Activated CD4-positive, alpha-beta T cell treated with anti-CD3 and anti-CD28 coated beads, Interleukin-2, amount 10 ng/mL, durations not matched to agents 7 days and 5 days (primary cell): ENCODE measurements at regions not wholly inside any gene's neighbourhood (a gene's known extent, or its start where the extent isn't known, plus 50 kb on each side); places are given as distances from the start of the nearest gene placed in this dataset.
"Not testable (repeated sequence)": the region's sequence is repeated elsewhere in the genome, so short reads cannot be mapped to it uniquely, and the experiment has no call there.

Experiments
- CTCF ChIA-PET: fragments of 350-600 bp; sonication (Branson Sonifier 250); formaldehyde crosslinking; loops from one replicate; lab custom pipeline; 2021; ENCODE audit warnings: antibody characterized with exemption; lab: Charles Lee
- POLR2A ChIA-PET: fragments of 350-600 bp; sonication (Branson Sonifier 250); formaldehyde crosslinking; loops from one replicate; lab custom pipeline; 2021; ENCODE audit warnings: antibody characterized with exemption; lab: Charles Lee
- DNase-seq: peaks from one replicate; pipeline ENCODE4 v3.0.0-alpha.2; 2020
- H3K27ac Mint-ChIP-seq: one replicate; pipeline ENCODE4 v1.8.0; 2021; ENCODE audit warnings: mild to moderate bottlenecking, moderate library complexity, mixed read lengths
- H3K27me3 Mint-ChIP-seq: one replicate; pipeline ENCODE4 v1.8.0; 2021; ENCODE audit warnings: mixed read lengths
- H3K36me3 Mint-ChIP-seq: one replicate; pipeline ENCODE4 v1.8.0; 2021; ENCODE audit warnings: low read depth, mixed read lengths
- H3K4me1 Mint-ChIP-seq: one replicate; pipeline ENCODE4 v1.8.0; 2021; ENCODE audit warnings: mixed read lengths
- H3K4me3 Mint-ChIP-seq: one replicate; pipeline ENCODE4 v1.8.0; 2021; ENCODE audit warnings: mild to moderate bottlenecking, moderate library complexity, mixed read lengths
- H3K9me3 Mint-ChIP-seq: one replicate; pipeline ENCODE4 v1.8.0; 2021; ENCODE audit warnings: mixed read lengths

- Mint-ChIP-seq H3K9me3 (no peaks in the 10 kb centered on the region), H3K4me1 (no peaks in the 10 kb centered on the region), H3K27ac (no peak overlapping the region), H3K27me3 (no peaks in the 10 kb centered on the region), H3K4me3 (no peak overlapping the region), H3K36me3 (peaks cover 40% of the 10 kb centered on the region)
- ChIA-PET POLR2A (no interaction called here), CTCF (no interaction called here)
- no peak for DNase-seq
Observed at GRCh38 chr21:7916329-7917303, 2604.8 kb upstream of the TPTE start.

DNA sequence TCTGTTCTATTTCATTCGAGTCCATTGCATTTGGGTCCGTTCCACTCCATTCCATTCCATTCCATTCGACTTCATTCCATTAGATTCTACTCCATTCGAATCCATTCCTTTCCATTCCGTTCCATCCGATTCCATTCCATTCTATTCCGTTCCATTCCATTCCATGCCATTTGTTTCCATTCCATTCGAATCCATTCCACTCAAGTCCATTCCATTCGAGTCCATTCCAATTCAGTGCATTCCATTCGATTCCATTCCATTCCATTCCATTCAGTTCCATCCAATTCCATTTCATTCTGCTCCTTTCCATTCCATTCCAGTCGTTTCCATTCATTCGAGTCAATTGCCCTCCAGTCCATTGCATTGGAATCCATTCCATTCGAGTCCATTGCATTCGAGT lies 2603.7 kb upstream of the TPTE start:
- Mint-ChIP-seq H3K27me3 (no peaks in the 10 kb centered on the region), H3K4me1 (no peaks in the 10 kb centered on the region), H3K27ac (no peak overlapping the region), H3K9me3 (no peaks in the 10 kb centered on the region), H3K36me3 (peaks cover 51% of the 10 kb centered on the region), H3K4me3 (no peak overlapping the region)
- CTCF ChIA-PET: no interaction called here
- POLR2A ChIA-PET: no interaction called here
- DNase-seq: no peak

DNA sequence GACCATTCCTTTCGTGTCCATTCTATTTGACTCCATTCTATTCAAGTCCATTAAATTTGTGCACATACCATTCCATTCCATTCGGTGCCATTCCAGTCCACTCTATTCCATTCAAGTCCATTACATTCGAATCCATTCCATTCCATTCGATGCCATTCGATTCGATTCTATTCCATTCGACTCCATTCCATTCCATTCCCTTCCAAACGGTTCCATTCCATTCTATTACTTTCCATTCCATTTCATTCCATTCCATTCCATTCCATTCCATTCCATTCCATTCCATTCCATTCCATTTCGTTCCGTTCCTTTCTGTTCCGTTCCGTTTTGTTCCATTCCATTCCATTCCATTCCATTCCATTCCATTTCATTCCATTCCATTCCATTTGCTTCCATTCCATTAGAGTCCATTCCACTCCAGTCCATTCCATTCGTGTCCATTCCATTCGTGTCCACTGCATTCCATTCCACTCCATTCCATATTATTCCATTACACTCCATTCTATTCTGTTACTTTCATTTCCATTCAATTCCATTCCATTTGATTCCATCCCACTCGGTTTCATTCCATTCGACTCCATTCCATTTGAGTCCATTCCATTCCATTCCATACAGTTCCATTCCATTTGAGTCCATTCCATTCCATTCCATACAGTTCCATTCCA lies 2595.3 kb upstream of the TPTE start:
- H3K27ac Mint-ChIP-seq, H3K9me3 Mint-ChIP-seq, H3K27me3 Mint-ChIP-seq, H3K4me3 Mint-ChIP-seq, DNase-seq, POLR2A ChIA-PET, CTCF ChIA-PET, H3K4me1 Mint-ChIP-seq: not testable (repeated sequence)
- peaks cover 84% of the 10 kb centered on the region for H3K36me3 Mint-ChIP-seq

DNA sequence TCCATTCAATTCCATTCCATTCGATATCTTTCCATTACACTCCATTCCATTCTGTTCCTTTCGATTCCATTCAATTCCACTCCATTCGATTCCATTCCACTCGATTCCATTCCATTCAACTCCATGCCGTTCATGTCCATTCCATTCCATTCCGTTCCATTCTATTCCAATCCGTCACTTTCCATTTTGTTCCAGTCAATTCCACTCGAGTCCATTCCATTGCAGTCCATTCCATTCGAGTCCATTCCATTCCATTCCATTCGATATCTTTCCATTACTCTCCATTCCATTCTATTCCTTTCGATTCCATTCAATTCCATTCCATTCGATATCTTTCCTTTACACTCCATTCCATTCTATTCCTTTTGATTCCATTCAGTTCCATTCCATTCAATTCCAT lies 2592.9 kb upstream of the TPTE start:
- POLR2A ChIA-PET, H3K4me1 Mint-ChIP-seq: not testable (repeated sequence)

GRCh38 chr21:7929586-7929985 lies 2591.8 kb upstream of the TPTE start:
- POLR2A ChIA-PET, DNase-seq, H3K27me3 Mint-ChIP-seq, H3K4me1 Mint-ChIP-seq, H3K27ac Mint-ChIP-seq, CTCF ChIA-PET, H3K4me3 Mint-ChIP-seq: not testable (repeated sequence)
- peaks cover 43% of the 10 kb centered on the region for H3K9me3 Mint-ChIP-seq
- H3K36me3 Mint-ChIP-seq: peaks cover 83% of the 10 kb centered on the region

More for the DNA sequence above, 2592.9 kb upstream of the TPTE start:
- Mint-ChIP-seq H3K36me3 (peaks cover 82% of the 10 kb centered on the region), H3K9me3 (peaks cover 32% of the 10 kb centered on the region)
- DNase-seq, H3K4me3 Mint-ChIP-seq, H3K27me3 Mint-ChIP-seq, CTCF ChIA-PET, H3K27ac Mint-ChIP-seq: not testable (repeated sequence)

GRCh38 chr21:7930445-7930844 lies 2590.9 kb upstream of the TPTE start:
- H3K36me3 Mint-ChIP-seq: peaks cover 85% of the 10 kb centered on the region
- peaks cover 51% of the 10 kb centered on the region for H3K9me3 Mint-ChIP-seq
- CTCF ChIA-PET, POLR2A ChIA-PET, DNase-seq, H3K4me3 Mint-ChIP-seq, H3K27ac Mint-ChIP-seq, H3K4me1 Mint-ChIP-seq, H3K27me3 Mint-ChIP-seq: not testable (repeated sequence)

GRCh38 chr21:7932113-7932512 lies 2589.3 kb upstream of the TPTE start:
- H3K27ac Mint-ChIP-seq, POLR2A ChIA-PET: not testable (repeated sequence)

DNA sequence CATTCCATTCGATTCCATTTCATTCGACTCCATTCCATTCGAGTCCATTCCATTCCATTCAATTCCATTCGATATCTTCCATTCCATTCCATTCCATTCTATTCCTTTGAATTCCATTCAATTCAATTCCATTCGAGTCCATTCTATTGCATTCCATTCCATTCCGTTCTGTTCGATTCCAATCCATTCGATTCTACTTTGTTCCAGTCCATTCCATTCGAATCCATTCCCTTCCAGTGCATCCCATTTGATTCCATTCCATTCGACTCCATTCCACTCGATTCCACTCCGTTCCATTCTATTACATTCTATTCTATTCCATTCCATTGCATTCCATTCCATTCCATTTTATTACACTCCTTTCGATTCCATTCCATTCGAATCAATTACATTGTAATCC lies 2588.5 kb upstream of the TPTE start:
- H3K27ac Mint-ChIP-seq, POLR2A ChIA-PET, DNase-seq, H3K4me3 Mint-ChIP-seq, CTCF ChIA-PET, H3K27me3 Mint-ChIP-seq, H3K4me1 Mint-ChIP-seq: not testable (repeated sequence)
- peaks cover 89% of the 10 kb centered on the region for H3K36me3 Mint-ChIP-seq
- peaks cover 75% of the 10 kb centered on the region for H3K9me3 Mint-ChIP-seq

More at GRCh38 chr21:7932113-7932512, 2589.3 kb upstream of the TPTE start:
- DNase-seq, H3K27me3 Mint-ChIP-seq, CTCF ChIA-PET, H3K4me1 Mint-ChIP-seq, H3K4me3 Mint-ChIP-seq: not testable (repeated sequence)
- Mint-ChIP-seq H3K9me3 (peaks cover 68% of the 10 kb centered on the region), H3K36me3 (peaks cover 87% of the 10 kb centered on the region)

- H3K36me3 Mint-ChIP-seq: peaks cover 88% of the 10 kb centered on the region
- ChIA-PET POLR2A (no interaction called here), CTCF (no interaction called here)
- no peaks in the 10 kb centered on the region for H3K27me3 Mint-ChIP-seq
- no peaks in the 10 kb centered on the region for H3K4me1 Mint-ChIP-seq
- no peak for DNase-seq
- H3K4me3 Mint-ChIP-seq: no peak overlapping the region
- H3K27ac Mint-ChIP-seq: no peak overlapping the region
- H3K9me3 Mint-ChIP-seq: peaks cover 86% of the 10 kb centered on the region
Observed at GRCh38 chr21:7933923-7934322, 2587.5 kb upstream of the TPTE start.

DNA sequence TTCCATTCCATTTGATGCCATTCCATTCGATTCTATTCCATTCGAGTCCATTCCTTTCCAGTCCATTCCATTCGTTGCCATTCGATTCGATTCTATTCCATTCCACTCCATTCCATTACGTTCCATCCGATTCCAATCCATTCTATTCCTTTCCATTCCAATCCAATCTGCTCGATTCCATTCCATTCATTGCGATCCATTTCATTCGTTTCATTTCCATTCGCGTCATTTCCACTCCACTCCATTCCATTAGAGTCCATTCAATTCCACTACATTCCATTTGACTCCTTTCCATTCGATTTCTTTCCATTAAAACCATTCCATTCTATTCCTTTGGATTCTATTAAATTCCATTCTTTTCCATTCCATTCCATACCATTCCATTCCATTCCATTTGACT lies 2584.1 kb upstream of the TPTE start:
- H3K27ac Mint-ChIP-seq, CTCF ChIA-PET: not testable (repeated sequence)

DNA sequence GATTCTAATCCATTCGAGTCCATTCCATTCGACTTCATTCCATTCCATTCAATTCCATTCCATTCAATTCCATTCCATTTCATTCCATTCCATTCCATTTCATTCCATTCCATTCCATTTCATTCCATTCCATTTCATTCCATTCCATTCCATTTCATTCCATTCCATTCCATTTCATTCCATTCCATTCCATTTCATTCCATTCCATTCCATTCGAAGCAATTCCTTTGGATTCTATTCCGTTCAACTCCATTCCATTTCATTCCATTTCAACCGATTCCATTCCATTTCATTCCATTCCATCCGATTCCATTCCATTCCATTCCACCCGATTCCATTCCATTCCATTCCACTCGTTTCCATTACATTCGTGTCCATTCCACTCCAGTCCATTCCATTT lies 2583.2 kb upstream of the TPTE start:
- Mint-ChIP-seq H3K36me3 (peaks cover 88% of the 10 kb centered on the region), H3K9me3 (peaks cover 99% of the 10 kb centered on the region)
- H3K27ac Mint-ChIP-seq, DNase-seq, POLR2A ChIA-PET, H3K4me1 Mint-ChIP-seq, H3K4me3 Mint-ChIP-seq, H3K27me3 Mint-ChIP-seq, CTCF ChIA-PET: not testable (repeated sequence)

More for the DNA sequence above, 2584.1 kb upstream of the TPTE start:
- Mint-ChIP-seq H3K9me3 (peaks cover 100% of the 10 kb centered on the region), H3K36me3 (peaks cover 91% of the 10 kb centered on the region)
- H3K4me3 Mint-ChIP-seq, DNase-seq, H3K27me3 Mint-ChIP-seq, H3K4me1 Mint-ChIP-seq, POLR2A ChIA-PET: not testable (repeated sequence)

GRCh38 chr21:7941432-7941831 lies 2580.0 kb upstream of the TPTE start:
- peaks cover 99% of the 10 kb centered on the region for H3K9me3 Mint-ChIP-seq
- H3K4me1 Mint-ChIP-seq, H3K27ac Mint-ChIP-seq, CTCF ChIA-PET, DNase-seq, POLR2A ChIA-PET, H3K4me3 Mint-ChIP-seq, H3K27me3 Mint-ChIP-seq: not testable (repeated sequence)
- peaks cover 88% of the 10 kb centered on the region for H3K36me3 Mint-ChIP-seq

GRCh38 chr21:7942219-7942618 lies 2579.2 kb upstream of the TPTE start:
- DNase-seq, CTCF ChIA-PET, POLR2A ChIA-PET, H3K27me3 Mint-ChIP-seq, H3K4me3 Mint-ChIP-seq, H3K4me1 Mint-ChIP-seq, H3K27ac Mint-ChIP-seq: not testable (repeated sequence)
- Mint-ChIP-seq H3K9me3 (peaks cover 99% of the 10 kb centered on the region), H3K36me3 (peaks cover 88% of the 10 kb centered on the region)
